Cardiac fibroblast (primary cell): ENCODE measurements at regions not wholly inside any gene's neighbourhood (a gene's known extent, or its start where the extent isn't known, plus 50 kb on each side); places are given as distances from the start of the nearest gene placed in this dataset.

Source experiments
- DNase-seq, 2 donors: peaks; one replicate each; pipeline versions ENCODE4 v3.0.0 to v3.0.0-alpha.2; 2010; ENCODE audit warnings: low read depth in 2 of 2
- H3K4me3 ChIP-seq, 2 donors: replicated peaks in 1 of 2; 1 replicate in 1 of 2; 2 replicates in 1 of 2; pipeline ENCODE4 v1.5.1; 2011; ENCODE audit warnings: low read depth in 2 of 2, low read length in 2 of 2, mild to moderate bottlenecking in 2 of 2, moderate library complexity in 1 of 2
- CTCF ChIP-seq: IDR thresholded peaks from one replicate; pipeline ENCODE4 v1.5.1; 2011; ENCODE audit warnings: low read depth, mild to moderate bottlenecking, low read length, inconsistent platforms

- no peak for TF ChIP-seq CTCF
- no peak for DNase-seq
- H3K4me3 ChIP-seq: no peak overlapping the region
These were observed 104.0 kb upstream of the CCND2 start for GRCh38 chr12:4169531-4169930.

GRCh38 chr12:4168036-4168435, 105.5 kb upstream of the CCND2 start:
- H3K4me3 ChIP-seq: no peak overlapping the region
- DNase-seq: no peak
- TF ChIP-seq CTCF: no peak

GRCh38 chr12:4164559-4165558, 108.7 kb upstream of the CCND2 start:
- DNase-seq: peak; percentile 50 to 53
- no peak for TF ChIP-seq CTCF
- H3K4me3 ChIP-seq: peak overlapping the region; percentile 33 to 40

GRCh38 chr12:4164188-4164558, 109.4 kb upstream of the CCND2 start:
- peak overlapping the region in 1 of 2 donors; percentile 33 for H3K4me3 ChIP-seq
- TF ChIP-seq CTCF: no peak
- no peak for DNase-seq

- no peak for DNase-seq
These were observed 111.8 kb upstream of the CCND2 start for GRCh38 chr12:4161718-4162117.

GRCh38 chr12:4160314-4161040, 113.1 kb upstream of the CCND2 start:
- no peak for DNase-seq
- TF ChIP-seq CTCF: no peak
- no peak overlapping the region for H3K4me3 ChIP-seq

More at GRCh38 chr12:4161718-4162117, 111.8 kb upstream of the CCND2 start:
- no peak overlapping the region for H3K4me3 ChIP-seq
- TF ChIP-seq CTCF: no peak
